Chondrocyte (in vitro differentiated cells): ENCODE measurements at regions not wholly inside any gene's neighbourhood (a gene's known extent, or its start where the extent isn't known, plus 50 kb on each side); places are given as distances from the start of the nearest gene placed in this dataset.

Source experiments
- DNase-seq: peaks from one replicate; pipeline ENCODE4 v3.0.0; 2021; ENCODE audit warnings: mixed read lengths, low spot score
- H3K27ac Mint-ChIP-seq: one replicate; pipeline ENCODE4 v1.8.0; 2021; ENCODE audit warnings: mild to moderate bottlenecking, moderate library complexity, mixed read lengths; ENCODE audit not compliant: unreplicated experiment
- H3K27me3 Mint-ChIP-seq: 2 replicates; pipeline ENCODE4 v1.8.0; 2021; ENCODE audit warnings: low read depth, mixed read lengths
- H3K36me3 Mint-ChIP-seq: 2 replicates; pipeline ENCODE4 v1.8.0; 2021; ENCODE audit warnings: low read depth, mixed read lengths
- H3K4me1 Mint-ChIP-seq: 2 replicates; pipeline ENCODE4 v1.8.0; 2021; ENCODE audit warnings: low read depth, mild to moderate bottlenecking, mixed read lengths
- H3K4me3 Mint-ChIP-seq: one replicate; pipeline ENCODE4 v1.8.0; 2021; ENCODE audit warnings: mild to moderate bottlenecking, moderate library complexity, mixed read lengths; ENCODE audit not compliant: unreplicated experiment
- H3K9me3 Mint-ChIP-seq: 2 replicates; pipeline ENCODE4 v1.8.0; 2021; ENCODE audit warnings: low read depth, mixed read lengths
- TF ChIP-seq, protein P1 (sequence below): fragments of 200-600 bp; sonication (generic); IDR thresholded peaks from 2 replicates; pipeline ENCODE4 v1.5.0; 2021; ENCODE audit warnings: antibody characterized with exemption, mild to moderate bottlenecking, moderate library complexity

DNA sequence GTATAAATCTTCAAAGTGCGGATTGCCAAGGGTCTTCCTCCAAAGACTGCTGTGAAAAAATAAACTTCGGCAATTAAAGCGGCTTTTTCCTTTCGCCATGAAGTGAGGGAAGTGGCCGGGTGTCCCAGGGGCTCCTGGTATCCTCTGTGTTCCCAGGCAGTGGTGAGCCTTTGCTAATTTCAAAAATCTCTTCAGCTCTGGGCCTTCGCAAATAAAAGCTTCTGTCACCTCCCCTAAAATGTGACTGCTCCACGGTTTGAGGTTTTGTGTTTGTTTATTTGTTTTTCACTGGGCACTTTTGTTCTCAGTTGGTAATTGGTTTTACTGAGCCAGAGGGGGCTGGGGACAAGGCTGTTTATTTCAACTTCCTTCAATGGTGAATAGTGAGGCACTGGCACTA lies 270.1 kb upstream of the POU3F3 start:
- no peak overlapping the region for H3K27ac Mint-ChIP-seq

DNA sequence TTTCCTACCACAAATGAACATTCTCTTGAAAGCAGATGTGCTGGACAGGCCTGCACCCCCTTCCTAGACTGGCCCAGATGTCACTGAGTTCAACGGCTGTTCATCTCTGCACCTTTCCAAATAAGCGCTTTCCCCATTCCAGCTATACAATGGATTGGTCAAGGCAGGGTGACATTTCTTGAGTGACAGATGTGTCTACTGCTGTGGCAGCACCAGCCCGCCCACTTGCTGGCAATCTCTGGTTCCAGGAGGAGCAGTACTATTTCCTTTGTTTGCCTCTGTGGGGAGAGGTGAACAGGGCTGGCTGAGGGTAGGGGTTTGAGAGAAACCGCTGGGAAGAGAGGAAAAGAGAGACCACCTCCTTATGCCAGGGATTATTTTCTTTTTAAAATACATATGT lies 269.5 kb upstream of the POU3F3 start:
- H3K9me3 Mint-ChIP-seq = peaks cover under 1% of the 10 kb centered on the region
- TF ChIP-seq, protein P1, sequence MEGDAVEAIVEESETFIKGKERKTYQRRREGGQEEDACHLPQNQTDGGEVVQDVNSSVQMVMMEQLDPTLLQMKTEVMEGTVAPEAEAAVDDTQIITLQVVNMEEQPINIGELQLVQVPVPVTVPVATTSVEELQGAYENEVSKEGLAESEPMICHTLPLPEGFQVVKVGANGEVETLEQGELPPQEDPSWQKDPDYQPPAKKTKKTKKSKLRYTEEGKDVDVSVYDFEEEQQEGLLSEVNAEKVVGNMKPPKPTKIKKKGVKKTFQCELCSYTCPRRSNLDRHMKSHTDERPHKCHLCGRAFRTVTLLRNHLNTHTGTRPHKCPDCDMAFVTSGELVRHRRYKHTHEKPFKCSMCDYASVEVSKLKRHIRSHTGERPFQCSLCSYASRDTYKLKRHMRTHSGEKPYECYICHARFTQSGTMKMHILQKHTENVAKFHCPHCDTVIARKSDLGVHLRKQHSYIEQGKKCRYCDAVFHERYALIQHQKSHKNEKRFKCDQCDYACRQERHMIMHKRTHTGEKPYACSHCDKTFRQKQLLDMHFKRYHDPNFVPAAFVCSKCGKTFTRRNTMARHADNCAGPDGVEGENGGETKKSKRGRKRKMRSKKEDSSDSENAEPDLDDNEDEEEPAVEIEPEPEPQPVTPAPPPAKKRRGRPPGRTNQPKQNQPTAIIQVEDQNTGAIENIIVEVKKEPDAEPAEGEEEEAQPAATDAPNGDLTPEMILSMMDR = no peak

More for the DNA sequence above, 270.1 kb upstream of the POU3F3 start:
- DNase-seq = no peak
- Mint-ChIP-seq H3K4me3 (no peak overlapping the region), H3K27me3 (peaks cover 4% of the 10 kb centered on the region), H3K4me1 (no peaks in the 10 kb centered on the region), H3K36me3 (peaks cover 1% of the 10 kb centered on the region), H3K9me3 (no peaks in the 10 kb centered on the region)
- TF ChIP-seq, protein P1 = no peak

DNA sequence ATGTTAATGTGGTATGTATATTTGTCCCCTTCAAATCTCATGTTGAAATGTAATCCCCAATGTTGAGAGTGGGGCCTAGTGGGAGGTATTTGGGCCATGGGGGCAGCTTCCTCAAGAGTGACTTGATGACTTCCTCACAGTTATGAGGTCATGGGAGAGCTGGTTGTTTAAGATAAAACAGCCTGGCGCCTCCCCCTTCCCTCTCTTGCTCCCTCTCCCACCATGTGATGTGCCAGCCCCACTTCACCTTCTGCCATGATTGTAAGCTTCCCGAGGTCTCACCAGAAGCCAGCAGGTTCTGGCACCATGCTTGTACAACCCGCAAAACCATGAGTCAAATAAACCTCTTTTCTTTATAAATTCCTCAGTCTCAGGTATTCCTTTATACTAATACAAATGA lies 258.3 kb upstream of the POU3F3 start:
- Mint-ChIP-seq H3K4me1 (no peaks in the 10 kb centered on the region), H3K27ac (no peak overlapping the region), H3K9me3 (peaks cover 55% of the 10 kb centered on the region), H3K27me3 (no peaks in the 10 kb centered on the region), H3K36me3 (peaks cover 11% of the 10 kb centered on the region), H3K4me3 (no peak overlapping the region)
- TF ChIP-seq, protein P1 = no peak
- DNase-seq = no peak

More for the DNA sequence above, 269.5 kb upstream of the POU3F3 start:
- Mint-ChIP-seq H3K4me3 (no peak overlapping the region), H3K27ac (no peak overlapping the region), H3K36me3 (peaks cover 1% of the 10 kb centered on the region), H3K27me3 (peaks cover 4% of the 10 kb centered on the region), H3K4me1 (no peaks in the 10 kb centered on the region)
- no peak for DNase-seq

DNA sequence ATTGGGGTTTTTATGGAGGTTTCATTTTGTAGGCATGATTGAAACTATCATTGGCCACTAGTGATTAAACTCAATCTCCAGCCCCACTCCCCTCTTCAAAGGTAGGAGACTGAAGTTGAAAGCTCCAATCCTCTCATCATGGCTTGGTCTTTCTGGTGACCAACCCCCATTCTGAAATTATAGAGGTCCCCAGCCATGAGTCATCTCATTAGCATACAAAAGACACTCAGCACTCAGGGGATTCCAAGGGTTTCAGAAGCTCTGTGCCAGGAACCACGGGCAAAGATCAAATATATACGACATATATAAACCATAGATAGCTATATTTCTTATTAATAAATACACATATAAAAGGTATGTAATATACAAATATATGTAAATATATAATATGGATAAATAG lies 256.0 kb upstream of the POU3F3 start:
- no peaks in the 10 kb centered on the region for H3K27me3 Mint-ChIP-seq
- DNase-seq = no peak
- H3K9me3 Mint-ChIP-seq = peaks cover 54% of the 10 kb centered on the region
- H3K4me3 Mint-ChIP-seq = no peak overlapping the region
- TF ChIP-seq, protein P1 = no peak
- no peak overlapping the region for H3K27ac Mint-ChIP-seq
- no peaks in the 10 kb centered on the region for H3K4me1 Mint-ChIP-seq
- H3K36me3 Mint-ChIP-seq = peaks cover 8% of the 10 kb centered on the region

DNA sequence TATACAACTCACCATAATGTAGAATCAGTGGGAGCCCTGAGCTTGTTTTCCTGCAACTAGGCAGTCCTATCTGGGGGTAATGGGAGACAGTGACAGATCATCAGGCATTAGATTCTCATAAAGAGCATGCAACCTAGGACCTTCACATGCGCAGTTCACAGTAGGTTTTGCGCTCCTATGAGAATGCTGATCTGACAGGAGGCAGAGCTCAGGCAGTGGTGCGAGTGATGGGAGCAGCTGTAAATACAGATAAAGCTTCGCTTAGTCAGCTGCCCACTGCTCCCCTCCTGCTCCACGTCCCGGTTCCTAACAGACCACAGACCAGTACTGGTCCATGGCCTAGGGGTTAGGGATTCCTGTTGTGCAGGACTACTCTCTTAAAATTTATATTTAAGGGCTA lies 255.3 kb upstream of the POU3F3 start:
- H3K9me3 Mint-ChIP-seq = peaks cover 48% of the 10 kb centered on the region
- TF ChIP-seq, protein P1 = no peak
- no peaks in the 10 kb centered on the region for H3K27me3 Mint-ChIP-seq
- no peak overlapping the region for H3K4me3 Mint-ChIP-seq
- no peak overlapping the region for H3K27ac Mint-ChIP-seq
- H3K36me3 Mint-ChIP-seq = peaks cover 8% of the 10 kb centered on the region
- DNase-seq = no peak
- H3K4me1 Mint-ChIP-seq = no peaks in the 10 kb centered on the region
